SK-N-SH treated with all-trans-retinoic acid at 6 μM for 48 hours (cell line): ENCODE measurements at regions not wholly inside any gene's neighbourhood (a gene's known extent, or its start where the extent isn't known, plus 50 kb on each side); places are given as distances from the start of the nearest gene placed in this dataset.

Experiments
- ATAC-seq: fragments of 200-7000 bp; cut with Tn5 transposase; 3 replicates; pipeline ENCODE4 v1.9.1; 2020; ENCODE audit warnings: mild to moderate bottlenecking, moderate library complexity
- ARNTL ChIP-seq: fragments of 450-650 bp; formaldehyde crosslinking; IDR thresholded peaks from 2 replicates; pipeline ENCODE4 v1.5.0; 2020; ENCODE audit warnings: low read depth, mild to moderate bottlenecking, moderate library complexity, borderline replicate concordance
- BACH2 ChIP-seq: fragments of 250-450 bp; sonication (Bioruptor Pico); IDR thresholded peaks from 2 replicates; pipeline ENCODE4 v1.9.0; 2021; ENCODE audit warnings: mild to moderate bottlenecking, borderline replicate concordance
- ESRRG ChIP-seq: fragments of 250-450 bp; sonication (Bioruptor Pico); IDR thresholded peaks from 2 replicates; pipeline ENCODE4 v1.6.1; 2021; ENCODE audit warnings: mild to moderate bottlenecking
- GLIS3 ChIP-seq: fragments of 250-450 bp; sonication (Bioruptor Pico); IDR thresholded peaks from 2 replicates; pipeline ENCODE4 v1.5.0; 2020; ENCODE audit warnings: mild to moderate bottlenecking, moderate library complexity
- PPARA ChIP-seq: fragments of 250-450 bp; sonication (Bioruptor Pico); IDR thresholded peaks from 2 replicates; pipeline ENCODE4 v1.5.0; 2020; ENCODE audit warnings: mild to moderate bottlenecking, borderline replicate concordance
- RARB ChIP-seq: fragments of 250-450 bp; sonication (Bioruptor Pico); IDR thresholded peaks from 2 replicates; pipeline ENCODE4 v1.8.0; 2021; ENCODE audit warnings: mild to moderate bottlenecking, moderate library complexity
- SNAI2 ChIP-seq: fragments of 250-450 bp; sonication (Bioruptor Pico); IDR thresholded peaks from 2 replicates; pipeline ENCODE4 v1.5.0; 2020; ENCODE audit warnings: mild to moderate bottlenecking, moderate library complexity
- TOX ChIP-seq: fragments of 250-450 bp; sonication (Bioruptor Pico); IDR thresholded peaks from 2 replicates; pipeline ENCODE4 v1.8.0; 2021; ENCODE audit warnings: mild to moderate bottlenecking, moderate library complexity, borderline replicate concordance
- ZFP30 ChIP-seq: fragments of 450-650 bp; formaldehyde crosslinking; IDR thresholded peaks from 2 replicates; pipeline ENCODE4 v1.5.0; 2022; ENCODE audit warnings: mild to moderate bottlenecking, moderate library complexity
- ZNF70 ChIP-seq: fragments of 450-650 bp; formaldehyde crosslinking; IDR thresholded peaks from 2 replicates; pipeline ENCODE4 v1.5.0; 2020; ENCODE audit warnings: mild to moderate bottlenecking, moderate library complexity
- ZNF8 ChIP-seq: fragments of 450-650 bp; formaldehyde crosslinking; IDR thresholded peaks from 2 replicates; pipeline ENCODE4 v1.5.0; 2020; ENCODE audit warnings: mild to moderate bottlenecking, moderate library complexity
- TF ChIP-seq, protein P1 (sequence below): fragments of 250-450 bp; sonication (Bioruptor Pico); IDR thresholded peaks from 2 replicates; pipeline ENCODE4 v1.5.0; 2020; ENCODE audit warnings: mild to moderate bottlenecking, moderate library complexity
- TF ChIP-seq, protein P2 (sequence below): fragments of 250-450 bp; sonication (Bioruptor Pico); IDR thresholded peaks from 2 replicates; pipeline ENCODE4 v1.8.0; 2021; ENCODE audit warnings: low read depth, mild to moderate bottlenecking, moderate library complexity, borderline replicate concordance
- TF ChIP-seq, protein P3 (sequence below): fragments of 250-450 bp; sonication (Bioruptor Pico); IDR thresholded peaks from 2 replicates; pipeline ENCODE4 v1.5.1; 2021; ENCODE audit warnings: mild to moderate bottlenecking, moderate library complexity
- TF ChIP-seq, protein P4 (sequence below): fragments of 250-450 bp; sonication (Bioruptor Pico); IDR thresholded peaks from 2 replicates; pipeline ENCODE4 v1.8.0; 2020; ENCODE audit warnings: mild to moderate bottlenecking, moderate library complexity, borderline replicate concordance
- TF ChIP-seq, protein P5 (sequence below): fragments of 250-450 bp; sonication (Bioruptor Pico); IDR thresholded peaks from 2 replicates; pipeline ENCODE4 v1.5.1; 2020; ENCODE audit warnings: low read depth, mild to moderate bottlenecking, moderate library complexity

DNA sequence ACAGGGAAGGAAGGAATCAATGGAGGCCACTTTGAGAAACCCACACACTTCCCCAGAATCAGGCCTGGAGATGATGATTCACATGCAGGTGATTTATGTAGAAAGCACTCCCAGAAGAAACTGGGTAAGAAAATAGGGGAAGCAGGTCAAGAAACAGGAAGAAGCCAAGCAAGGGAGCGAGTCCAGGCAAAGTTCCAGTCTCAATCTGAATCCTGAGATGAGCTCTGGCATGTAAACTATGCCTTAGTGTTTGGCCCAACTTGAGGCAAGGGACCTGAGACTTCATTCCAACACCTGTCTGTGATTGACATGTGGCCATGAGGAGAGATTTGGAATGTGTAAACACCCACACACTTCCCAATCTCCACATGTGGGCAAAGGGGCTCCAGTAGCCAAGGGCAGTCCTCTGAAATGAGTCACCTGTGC, 61.6 kb upstream of the CTNNB1 start:
- ATAC-seq, result no peak
- TF ChIP-seq ESRRG (no peak), BACH2 (CRISPR knock-in tag) (no peak), TOX (CRISPR knock-in tag) (no peak), SNAI2 (CRISPR knock-in tag) (no peak), ARNTL (CRISPR knock-in tag) (no peak), ZNF70 (CRISPR knock-in tag) (no peak), PPARA (CRISPR knock-in tag) (no peak), ZFP30 (CRISPR knock-in tag) (no peak), GLIS3 (CRISPR knock-in tag) (no peak)
- TF ChIP-seq, protein P1, sequence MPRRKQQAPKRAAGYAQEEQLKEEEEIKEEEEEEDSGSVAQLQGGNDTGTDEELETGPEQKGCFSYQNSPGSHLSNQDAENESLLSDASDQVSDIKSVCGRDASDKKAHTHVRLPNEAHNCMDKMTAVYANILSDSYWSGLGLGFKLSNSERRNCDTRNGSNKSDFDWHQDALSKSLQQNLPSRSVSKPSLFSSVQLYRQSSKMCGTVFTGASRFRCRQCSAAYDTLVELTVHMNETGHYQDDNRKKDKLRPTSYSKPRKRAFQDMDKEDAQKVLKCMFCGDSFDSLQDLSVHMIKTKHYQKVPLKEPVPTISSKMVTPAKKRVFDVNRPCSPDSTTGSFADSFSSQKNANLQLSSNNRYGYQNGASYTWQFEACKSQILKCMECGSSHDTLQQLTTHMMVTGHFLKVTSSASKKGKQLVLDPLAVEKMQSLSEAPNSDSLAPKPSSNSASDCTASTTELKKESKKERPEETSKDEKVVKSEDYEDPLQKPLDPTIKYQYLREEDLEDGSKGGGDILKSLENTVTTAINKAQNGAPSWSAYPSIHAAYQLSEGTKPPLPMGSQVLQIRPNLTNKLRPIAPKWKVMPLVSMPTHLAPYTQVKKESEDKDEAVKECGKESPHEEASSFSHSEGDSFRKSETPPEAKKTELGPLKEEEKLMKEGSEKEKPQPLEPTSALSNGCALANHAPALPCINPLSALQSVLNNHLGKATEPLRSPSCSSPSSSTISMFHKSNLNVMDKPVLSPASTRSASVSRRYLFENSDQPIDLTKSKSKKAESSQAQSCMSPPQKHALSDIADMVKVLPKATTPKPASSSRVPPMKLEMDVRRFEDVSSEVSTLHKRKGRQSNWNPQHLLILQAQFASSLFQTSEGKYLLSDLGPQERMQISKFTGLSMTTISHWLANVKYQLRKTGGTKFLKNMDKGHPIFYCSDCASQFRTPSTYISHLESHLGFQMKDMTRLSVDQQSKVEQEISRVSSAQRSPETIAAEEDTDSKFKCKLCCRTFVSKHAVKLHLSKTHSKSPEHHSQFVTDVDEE (CRISPR knock-in tag), result no peak
- TF ChIP-seq, protein P2, sequence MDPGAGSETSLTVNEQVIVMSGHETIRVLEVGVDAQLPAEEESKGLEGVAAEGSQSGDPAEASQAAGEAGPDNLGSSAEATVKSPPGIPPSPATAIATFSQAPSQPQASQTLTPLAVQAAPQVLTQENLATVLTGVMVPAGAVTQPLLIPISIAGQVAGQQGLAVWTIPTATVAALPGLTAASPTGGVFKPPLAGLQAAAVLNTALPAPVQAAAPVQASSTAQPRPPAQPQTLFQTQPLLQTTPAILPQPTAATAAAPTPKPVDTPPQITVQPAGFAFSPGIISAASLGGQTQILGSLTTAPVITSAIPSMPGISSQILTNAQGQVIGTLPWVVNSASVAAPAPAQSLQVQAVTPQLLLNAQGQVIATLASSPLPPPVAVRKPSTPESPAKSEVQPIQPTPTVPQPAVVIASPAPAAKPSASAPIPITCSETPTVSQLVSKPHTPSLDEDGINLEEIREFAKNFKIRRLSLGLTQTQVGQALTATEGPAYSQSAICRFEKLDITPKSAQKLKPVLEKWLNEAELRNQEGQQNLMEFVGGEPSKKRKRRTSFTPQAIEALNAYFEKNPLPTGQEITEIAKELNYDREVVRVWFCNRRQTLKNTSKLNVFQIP (CRISPR knock-in tag), result no peak
- TF ChIP-seq, protein P3, sequence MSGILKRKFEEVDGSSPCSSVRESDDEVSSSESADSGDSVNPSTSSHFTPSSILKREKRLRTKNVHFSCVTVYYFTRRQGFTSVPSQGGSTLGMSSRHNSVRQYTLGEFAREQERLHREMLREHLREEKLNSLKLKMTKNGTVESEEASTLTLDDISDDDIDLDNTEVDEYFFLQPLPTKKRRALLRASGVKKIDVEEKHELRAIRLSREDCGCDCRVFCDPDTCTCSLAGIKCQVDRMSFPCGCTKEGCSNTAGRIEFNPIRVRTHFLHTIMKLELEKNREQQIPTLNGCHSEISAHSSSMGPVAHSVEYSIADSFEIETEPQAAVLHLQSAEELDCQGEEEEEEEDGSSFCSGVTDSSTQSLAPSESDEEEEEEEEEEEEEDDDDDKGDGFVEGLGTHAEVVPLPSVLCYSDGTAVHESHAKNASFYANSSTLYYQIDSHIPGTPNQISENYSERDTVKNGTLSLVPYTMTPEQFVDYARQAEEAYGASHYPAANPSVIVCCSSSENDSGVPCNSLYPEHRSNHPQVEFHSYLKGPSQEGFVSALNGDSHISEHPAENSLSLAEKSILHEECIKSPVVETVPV (CRISPR knock-in tag), result no peak
- TF ChIP-seq, protein P4, sequence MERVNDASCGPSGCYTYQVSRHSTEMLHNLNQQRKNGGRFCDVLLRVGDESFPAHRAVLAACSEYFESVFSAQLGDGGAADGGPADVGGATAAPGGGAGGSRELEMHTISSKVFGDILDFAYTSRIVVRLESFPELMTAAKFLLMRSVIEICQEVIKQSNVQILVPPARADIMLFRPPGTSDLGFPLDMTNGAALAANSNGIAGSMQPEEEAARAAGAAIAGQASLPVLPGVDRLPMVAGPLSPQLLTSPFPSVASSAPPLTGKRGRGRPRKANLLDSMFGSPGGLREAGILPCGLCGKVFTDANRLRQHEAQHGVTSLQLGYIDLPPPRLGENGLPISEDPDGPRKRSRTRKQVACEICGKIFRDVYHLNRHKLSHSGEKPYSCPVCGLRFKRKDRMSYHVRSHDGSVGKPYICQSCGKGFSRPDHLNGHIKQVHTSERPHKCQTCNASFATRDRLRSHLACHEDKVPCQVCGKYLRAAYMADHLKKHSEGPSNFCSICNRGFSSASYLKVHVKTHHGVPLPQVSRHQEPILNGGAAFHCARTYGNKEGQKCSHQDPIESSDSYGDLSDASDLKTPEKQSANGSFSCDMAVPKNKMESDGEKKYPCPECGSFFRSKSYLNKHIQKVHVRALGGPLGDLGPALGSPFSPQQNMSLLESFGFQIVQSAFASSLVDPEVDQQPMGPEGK (CRISPR knock-in tag), result no peak
- TF ChIP-seq, protein P5, sequence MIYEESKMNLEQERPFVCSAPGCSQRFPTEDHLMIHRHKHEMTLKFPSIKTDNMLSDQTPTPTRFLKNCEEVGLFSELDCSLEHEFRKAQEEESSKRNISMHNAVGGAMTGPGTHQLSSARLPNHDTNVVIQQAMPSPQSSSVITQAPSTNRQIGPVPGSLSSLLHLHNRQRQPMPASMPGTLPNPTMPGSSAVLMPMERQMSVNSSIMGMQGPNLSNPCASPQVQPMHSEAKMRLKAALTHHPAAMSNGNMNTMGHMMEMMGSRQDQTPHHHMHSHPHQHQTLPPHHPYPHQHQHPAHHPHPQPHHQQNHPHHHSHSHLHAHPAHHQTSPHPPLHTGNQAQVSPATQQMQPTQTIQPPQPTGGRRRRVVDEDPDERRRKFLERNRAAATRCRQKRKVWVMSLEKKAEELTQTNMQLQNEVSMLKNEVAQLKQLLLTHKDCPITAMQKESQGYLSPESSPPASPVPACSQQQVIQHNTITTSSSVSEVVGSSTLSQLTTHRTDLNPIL (CRISPR knock-in tag), result no peak

DNA sequence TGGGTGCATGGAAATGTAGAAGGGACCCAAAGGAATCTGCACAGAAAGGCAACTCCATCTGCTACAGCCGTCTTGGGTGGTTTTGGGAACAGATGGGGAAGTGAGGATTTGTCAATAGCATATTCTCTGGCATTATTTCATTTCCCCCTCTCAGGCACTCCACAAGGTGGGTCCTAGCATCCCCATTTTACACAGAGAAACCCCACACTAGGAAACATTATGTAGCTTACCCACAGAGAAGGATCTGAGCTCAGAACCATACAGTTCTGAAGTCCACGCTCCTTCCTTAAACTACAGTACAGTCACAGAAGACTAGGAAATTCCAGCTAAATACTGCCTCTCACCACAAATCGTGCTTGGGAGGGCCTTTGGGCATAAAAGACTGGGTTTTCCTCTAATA, 61.2 kb upstream of the CTNNB1 start:
- TF ChIP-seq, protein P1 (CRISPR knock-in tag), result no peak
- no peak for TF ChIP-seq ESRRG
- TF ChIP-seq, protein P4 (CRISPR knock-in tag), result no peak
- TF ChIP-seq PPARA (CRISPR knock-in tag), result no peak
- TF ChIP-seq, protein P5 (CRISPR knock-in tag), result no peak
- TF ChIP-seq ZNF8 (CRISPR knock-in tag), result no peak
- no peak for TF ChIP-seq RARB
- TF ChIP-seq GLIS3 (CRISPR knock-in tag), result no peak
- TF ChIP-seq ZNF70 (CRISPR knock-in tag), result no peak
- no peak for TF ChIP-seq SNAI2 (CRISPR knock-in tag)
- TF ChIP-seq TOX (CRISPR knock-in tag), result no peak
- TF ChIP-seq ARNTL (CRISPR knock-in tag), result no peak
- TF ChIP-seq, all 23 proteins: peak for 0
- ATAC-seq, result no peak
